ENCODE measurements at regions not wholly inside any gene's neighbourhood (a gene's known extent, or its start where the extent isn't known, plus 50 kb on each side); places are given as distances from the start of the nearest gene placed in this dataset.

DNA sequence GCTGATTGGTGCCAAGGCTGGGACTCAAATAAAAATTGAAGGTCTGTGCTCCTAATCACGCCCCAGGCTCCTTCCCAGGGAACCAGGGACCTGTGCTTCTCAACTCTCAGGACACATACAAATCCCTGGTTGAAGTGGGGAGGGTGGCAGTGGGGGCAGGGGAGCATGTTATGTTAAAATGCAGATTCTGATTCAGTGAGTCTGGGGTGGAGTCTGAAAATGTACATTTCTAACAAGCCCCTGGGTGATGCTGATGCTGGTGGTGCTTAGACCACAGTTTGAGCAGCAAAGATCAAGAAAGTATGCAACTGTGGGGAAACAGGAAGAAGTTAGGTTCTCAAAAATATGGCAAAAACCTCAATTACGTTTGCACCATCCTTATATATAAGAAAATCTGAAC, 236.5 kb downstream of the MAGEB17 start:
- H3K27me3 ChIP-seq = no peaks in the 10 kb centered on the region
- 66% methylated on average over 2 of the region's 2 CpGs for WGBS
- H3K4me1 ChIP-seq = no peaks in the 10 kb centered on the region
- TF ChIP-seq EP300 (IDR thresholded peaks at IDR 0.05) (no peak), POLR2AphosphoS5 (IDR thresholded peaks at IDR 0.05) (no peak), POLR2A (IDR thresholded peaks at IDR 0.05; ENCODE audit: low read depth) (no peak)
- TF ChIP-seq, protein P1, sequence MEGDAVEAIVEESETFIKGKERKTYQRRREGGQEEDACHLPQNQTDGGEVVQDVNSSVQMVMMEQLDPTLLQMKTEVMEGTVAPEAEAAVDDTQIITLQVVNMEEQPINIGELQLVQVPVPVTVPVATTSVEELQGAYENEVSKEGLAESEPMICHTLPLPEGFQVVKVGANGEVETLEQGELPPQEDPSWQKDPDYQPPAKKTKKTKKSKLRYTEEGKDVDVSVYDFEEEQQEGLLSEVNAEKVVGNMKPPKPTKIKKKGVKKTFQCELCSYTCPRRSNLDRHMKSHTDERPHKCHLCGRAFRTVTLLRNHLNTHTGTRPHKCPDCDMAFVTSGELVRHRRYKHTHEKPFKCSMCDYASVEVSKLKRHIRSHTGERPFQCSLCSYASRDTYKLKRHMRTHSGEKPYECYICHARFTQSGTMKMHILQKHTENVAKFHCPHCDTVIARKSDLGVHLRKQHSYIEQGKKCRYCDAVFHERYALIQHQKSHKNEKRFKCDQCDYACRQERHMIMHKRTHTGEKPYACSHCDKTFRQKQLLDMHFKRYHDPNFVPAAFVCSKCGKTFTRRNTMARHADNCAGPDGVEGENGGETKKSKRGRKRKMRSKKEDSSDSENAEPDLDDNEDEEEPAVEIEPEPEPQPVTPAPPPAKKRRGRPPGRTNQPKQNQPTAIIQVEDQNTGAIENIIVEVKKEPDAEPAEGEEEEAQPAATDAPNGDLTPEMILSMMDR (IDR thresholded peaks at IDR 0.05) = no peak
- H3K9me3 ChIP-seq = no peaks in the 10 kb centered on the region
- intact Hi-C loops (cut with DNase I) = no loop called here
- no peaks in the 10 kb centered on the region for H3K36me3 ChIP-seq
- H3K4me3 ChIP-seq = no peak overlapping the region
- H3K27ac ChIP-seq (replicated peaks in 1 of 4) = no peak overlapping the region
- DNase-seq (ENCODE audit: extremely low spot score) = no peak

DNA sequence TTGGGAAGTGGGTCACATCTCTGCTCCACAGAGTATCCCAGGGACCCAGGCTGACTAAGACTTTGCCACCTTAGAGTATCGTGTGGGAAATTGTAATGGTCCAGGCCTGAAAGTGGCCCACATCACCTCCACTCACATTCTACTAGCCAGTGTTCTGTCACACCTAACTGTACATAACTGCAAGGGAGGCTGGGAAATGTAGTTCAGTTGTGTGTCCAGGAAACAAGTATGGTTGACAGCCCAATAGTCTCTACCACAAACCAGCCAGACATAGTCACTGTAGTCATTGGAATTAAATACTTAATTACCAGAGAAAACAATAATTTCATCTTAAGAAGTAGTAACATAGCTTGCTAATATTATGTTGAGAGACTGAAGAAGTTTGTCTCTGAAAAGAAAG, 233.4 kb upstream of the S100G start:
- TF ChIP-seq POLR2AphosphoS5 (IDR thresholded peaks at IDR 0.05) = no peak
- no peak for TF ChIP-seq POLR2A (IDR thresholded peaks at IDR 0.05; ENCODE audit: low read depth)
- TF ChIP-seq, protein P1 (IDR thresholded peaks at IDR 0.05) = no peak
- no peak for TF ChIP-seq EP300 (IDR thresholded peaks at IDR 0.05)
- H3K27ac ChIP-seq (replicated peaks in 1 of 4) = no peak overlapping the region
- H3K9me3 ChIP-seq = peaks cover 0 to 6% (median 0%) of the 10 kb centered on the region in 4 donors
- H3K27me3 ChIP-seq = no peaks in the 10 kb centered on the region
- no peaks in the 10 kb centered on the region for H3K36me3 ChIP-seq
- no peaks in the 10 kb centered on the region for H3K4me1 ChIP-seq
- intact Hi-C loops (cut with DNase I) = no loop called here
- H3K4me3 ChIP-seq = no peak overlapping the region
- DNase-seq (ENCODE audit: extremely low spot score) = no peak
- 100% methylated on average over 1 of the region's 1 CpG for WGBS

DNA sequence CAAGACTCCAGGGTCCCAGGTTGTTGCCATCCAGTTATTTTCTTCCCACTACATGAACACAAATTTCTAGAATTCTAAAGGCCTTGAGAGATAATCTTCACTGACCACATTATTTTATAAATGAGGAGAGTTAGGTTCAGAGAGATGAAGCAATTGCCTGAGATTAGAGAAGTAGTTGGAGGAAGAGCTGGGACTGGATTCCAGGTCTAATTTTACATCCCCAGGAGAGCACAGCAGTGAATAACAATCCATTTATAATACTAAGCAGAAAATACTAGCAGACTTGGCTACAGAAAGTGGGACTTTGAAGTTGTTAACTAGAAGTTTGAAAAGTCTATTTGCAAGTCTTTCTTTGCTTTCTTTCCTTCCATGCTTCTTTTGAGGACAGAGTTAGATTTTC, 231.3 kb upstream of the S100G start:
- Histone ChIP-seq H3K4me3 (no peak overlapping the region), H3K27ac (replicated peaks in 1 of 4) (no peak overlapping the region), H3K27me3 (no peaks in the 10 kb centered on the region), H3K36me3 (no peaks in the 10 kb centered on the region), H3K4me1 (no peaks in the 10 kb centered on the region), H3K9me3 (peaks cover 0 to 6% (median 0%) of the 10 kb centered on the region in 4 donors)
- TF ChIP-seq, protein P1 (IDR thresholded peaks at IDR 0.05) = no peak
- no peak for TF ChIP-seq EP300 (IDR thresholded peaks at IDR 0.05)
- no peak for TF ChIP-seq POLR2AphosphoS5 (IDR thresholded peaks at IDR 0.05)
- TF ChIP-seq POLR2A (IDR thresholded peaks at IDR 0.05; ENCODE audit: low read depth) = no peak
- intact Hi-C loops (cut with DNase I) = no loop called here
- DNase-seq (ENCODE audit: extremely low spot score) = no peak

DNA sequence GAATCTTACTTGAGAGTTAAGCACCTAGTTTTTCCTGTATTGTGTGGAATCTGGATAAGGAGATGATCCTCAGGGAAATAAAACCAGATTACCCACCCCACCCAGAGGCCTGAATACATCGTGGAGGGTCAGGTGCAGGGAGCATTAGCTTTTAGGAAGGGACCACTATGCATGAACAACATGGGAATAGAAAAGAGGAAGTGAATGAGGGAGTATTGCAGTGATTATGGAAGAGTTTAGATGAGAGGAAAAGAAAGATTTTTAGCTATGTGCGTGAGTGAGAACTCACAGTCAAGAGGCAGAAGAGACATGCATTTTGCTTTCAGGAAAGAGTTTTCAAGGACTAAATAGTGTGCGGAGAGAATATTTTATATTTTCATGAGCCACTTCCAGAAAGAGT, 222.3 kb upstream of the S100G start:
- Histone ChIP-seq H3K36me3 (no peaks in the 10 kb centered on the region), H3K4me3 (no peak overlapping the region), H3K4me1 (no peaks in the 10 kb centered on the region), H3K27ac (replicated peaks in 1 of 4) (no peak overlapping the region), H3K9me3 (no peaks in the 10 kb centered on the region), H3K27me3 (no peaks in the 10 kb centered on the region)
- intact Hi-C loops (cut with DNase I) = no loop called here
- WGBS = 83% methylated on average over 3 of the region's 3 CpGs
- TF ChIP-seq EP300 (IDR thresholded peaks at IDR 0.05) (no peak), POLR2AphosphoS5 (IDR thresholded peaks at IDR 0.05) (no peak), POLR2A (IDR thresholded peaks at IDR 0.05; ENCODE audit: low read depth) (no peak)
- TF ChIP-seq, protein P1 (IDR thresholded peaks at IDR 0.05) = no peak
- no peak for DNase-seq (ENCODE audit: extremely low spot score)

DNA sequence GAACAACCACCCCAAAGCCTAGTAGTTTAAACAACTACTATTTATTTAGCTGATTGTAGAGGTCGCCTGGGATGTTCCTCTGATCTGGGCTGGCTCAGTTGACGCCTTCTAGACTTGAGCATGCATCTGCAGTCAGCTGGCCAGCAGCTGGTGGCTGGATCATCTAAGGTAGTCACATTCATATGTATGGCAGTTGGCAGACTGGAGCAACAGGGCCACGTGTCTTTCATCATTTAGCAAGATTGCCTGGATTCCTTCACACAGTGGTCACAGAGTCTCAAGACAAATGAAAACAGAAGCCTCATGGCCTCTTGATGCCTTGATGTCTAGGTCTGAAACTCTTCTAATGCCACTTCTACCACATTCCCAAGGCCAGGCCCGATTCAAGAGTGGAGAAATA, 220.6 kb upstream of the S100G start:
- no peaks in the 10 kb centered on the region for H3K27me3 ChIP-seq
- no peaks in the 10 kb centered on the region for H3K36me3 ChIP-seq
- intact Hi-C loops (cut with DNase I) = no loop called here
- H3K27ac ChIP-seq (replicated peaks in 1 of 4) = no peak overlapping the region
- TF ChIP-seq POLR2AphosphoS5 (IDR thresholded peaks at IDR 0.05) (no peak), POLR2A (IDR thresholded peaks at IDR 0.05; ENCODE audit: low read depth) (no peak), EP300 (IDR thresholded peaks at IDR 0.05) (no peak)
- TF ChIP-seq, protein P1 (IDR thresholded peaks at IDR 0.05) = no peak
- H3K4me3 ChIP-seq = no peak overlapping the region
- no peaks in the 10 kb centered on the region for H3K4me1 ChIP-seq
- no peak for DNase-seq (ENCODE audit: extremely low spot score)
- H3K9me3 ChIP-seq = no peaks in the 10 kb centered on the region
- WGBS = 82% methylated on average over 4 of the region's 4 CpGs
